IMR-90 (cell line): ENCODE measurements at regions not wholly inside any gene's neighbourhood (a gene's known extent, or its start where the extent isn't known, plus 50 kb on each side); places are given as distances from the start of the nearest gene placed in this dataset.
A peak's percentile ranks its signal among the peaks of the same experiment; 100 is the strongest.

Experiments
- ATAC-seq: fragments of 200-7000 bp; cut with Tn5 transposase; 2 replicates; pipeline ENCODE4 v1.9.1; 2020; ENCODE audit warnings: low read depth, mild to moderate bottlenecking, moderate library complexity
- BruUV-seq: library from RNA; stranded (reverse); fragments of 400-500 nt; replicated peaks from 2 replicates; lab custom pipeline; 2021; lab: Mats Ljungman, UMichigan
- CTCF ChIA-PET: fragments of 300-600 bp; formaldehyde crosslinking; extraction: SDS; loops from one replicate; lab custom pipeline; 2021; ENCODE audit warnings: antibody characterized with exemption; lab: Yijun Ruan, JAX
- POLR2A ChIA-PET: fragments of 300-600 bp; sonication (Branson Sonifier 250); formaldehyde crosslinking; loops from one replicate; lab custom pipeline; 2022; ENCODE audit warnings: antibody characterized with exemption; ENCODE audit not compliant: unreplicated experiment; lab: Charles Lee
- DNase-seq: peaks from one replicate; pipeline ENCODE4 v3.0.0; 2013
- H2AFZ ChIP-seq: replicated peaks from 2 replicates; pipeline ENCODE3; 2013; ENCODE audit warnings: low read length, mild to moderate bottlenecking; ENCODE audit not compliant: poor library complexity
- H2AK5ac ChIP-seq: 2 replicates; pipeline ENCODE4 v1.6.1; 2013; ENCODE audit warnings: low read depth, low read length, inconsistent platforms
- H2AK9ac ChIP-seq: replicated peaks from 2 replicates; pipeline ENCODE3; 2013; ENCODE audit warnings: mild to moderate bottlenecking, low read depth, low read length, moderate library complexity; ENCODE audit not compliant: poor library complexity
- H2BK120ac ChIP-seq: 2 replicates; pipeline ENCODE4 v1.6.1; 2013; ENCODE audit warnings: low read depth, low read length, inconsistent platforms
- H2BK15ac ChIP-seq: 3 replicates; pipeline ENCODE4 v1.6.1; 2013; ENCODE audit warnings: low read depth, low read length, inconsistent platforms
- H2BK20ac ChIP-seq: 2 replicates; pipeline ENCODE4 v1.6.1; 2013; ENCODE audit warnings: low read depth, mild to moderate bottlenecking, inconsistent platforms, low read length, moderate library complexity
- H2BK5ac ChIP-seq: 2 replicates; pipeline ENCODE4 v1.6.1; 2013; ENCODE audit warnings: mild to moderate bottlenecking, low read depth, low read length, inconsistent platforms; ENCODE audit not compliant: poor library complexity, severe bottlenecking
- H3K14ac ChIP-seq: replicated peaks from 2 replicates; pipeline ENCODE4 v1.6.1; 2013; ENCODE audit warnings: low read depth, low read length, inconsistent platforms
- H3K18ac ChIP-seq: 2 replicates; pipeline ENCODE4 v1.6.1; 2013; ENCODE audit warnings: low read depth, low read length, control low read depth
- H3K23ac ChIP-seq: 2 replicates; pipeline ENCODE4 v1.6.1; 2013; ENCODE audit warnings: low read depth, low read length, inconsistent platforms
- H3K27ac ChIP-seq: 2 replicates; pipeline ENCODE4 v1.5.1; 2013; ENCODE audit warnings: mild to moderate bottlenecking, control low read depth, low read length; ENCODE audit not compliant: insufficient read depth
- H3K27me3 ChIP-seq: 2 replicates; pipeline ENCODE4 v1.6.1; 2013; ENCODE audit warnings: low read length; ENCODE audit not compliant: control insufficient read depth, insufficient read depth
- H3K36me3 ChIP-seq: 2 replicates; pipeline ENCODE4 v1.6.1; 2013; ENCODE audit warnings: low read length, mixed read lengths; ENCODE audit not compliant: control insufficient read depth, insufficient read depth
- H3K4ac ChIP-seq: 2 replicates; pipeline ENCODE4 v1.6.1; 2013; ENCODE audit warnings: low read depth, low read length, inconsistent platforms
- H3K4me1 ChIP-seq: 2 replicates; pipeline ENCODE4 v1.6.1; 2013; ENCODE audit warnings: low read length, mixed read lengths; ENCODE audit not compliant: control insufficient read depth, insufficient read depth
- H3K4me2 ChIP-seq: 2 replicates; pipeline ENCODE4 v1.6.1; 2013; ENCODE audit warnings: low read depth, mild to moderate bottlenecking, control low read depth, low read length, moderate library complexity
- H3K4me3 ChIP-seq: 2 replicates; pipeline ENCODE4 v1.5.1; 2013; ENCODE audit warnings: low read depth, mild to moderate bottlenecking, control low read depth, low read length, moderate library complexity; ENCODE audit not compliant: insufficient read depth
- H3K56ac ChIP-seq: 2 replicates; pipeline ENCODE4 v1.6.1; 2013; ENCODE audit warnings: low read length, inconsistent platforms; ENCODE audit not compliant: insufficient read depth; ENCODE audit errors: extremely low read depth
- H3K79me1 ChIP-seq, 2 experiments: 2 replicates each; pipeline ENCODE4 v1.6.1; 2013; ENCODE audit warnings: low read length in 2 of 2, inconsistent platforms in 1 of 2, low read depth in 1 of 2
- H3K9ac ChIP-seq: 2 replicates; pipeline ENCODE4 v1.6.1; 2013; ENCODE audit warnings: low read depth, low read length, control low read depth
- H3K9me1 ChIP-seq: 2 replicates; pipeline ENCODE4 v1.6.1; 2013; ENCODE audit warnings: low read length, inconsistent platforms; ENCODE audit not compliant: insufficient read depth
- H3K9me3 ChIP-seq: 2 replicates; pipeline ENCODE4 v1.6.1; 2013; ENCODE audit warnings: low read length; ENCODE audit not compliant: control insufficient read depth, insufficient read depth
- H4K20me1 ChIP-seq: 2 replicates; pipeline ENCODE4 v1.6.1; 2013; ENCODE audit warnings: low read length, inconsistent platforms; ENCODE audit not compliant: insufficient read depth
- H4K5ac ChIP-seq: 2 replicates; pipeline ENCODE4 v1.6.1; 2013; ENCODE audit warnings: mild to moderate bottlenecking, low read depth, low read length, control low read depth
- H4K8ac ChIP-seq, 2 experiments: 2 replicates each; pipeline ENCODE4 v1.6.1; 2013; ENCODE audit warnings: low read depth in 2 of 2, low read length in 2 of 2, control low read depth in 1 of 2, inconsistent platforms in 1 of 2
- H4K91ac ChIP-seq: 2 replicates; pipeline ENCODE4 v1.6.1; 2013; ENCODE audit warnings: low read depth, low read length, inconsistent platforms; ENCODE audit not compliant: insufficient read depth
- BHLHE40 ChIP-seq: fragments of 150-350 bp; IDR thresholded peaks from 2 replicates; pipeline ENCODE4 v1.6.1; 2016; ENCODE audit warnings: mild to moderate bottlenecking, low read depth, low read length
- CEBPB ChIP-seq: IDR thresholded peaks from 2 replicates; pipeline ENCODE4 v1.6.1; 2012; ENCODE audit warnings: low read depth, low read length, improper control_type of control experiment
- CHD1 ChIP-seq: IDR thresholded peaks from 2 replicates; pipeline ENCODE4 v1.6.1; 2012; ENCODE audit warnings: low read depth, low read length, improper control_type of control experiment
- CTCF ChIP-seq: conservative IDR thresholded peaks from 2 replicates; pipeline ENCODE4 v1.5.1; 2012; ENCODE audit warnings: mild to moderate bottlenecking, low read depth, low read length, improper control_type of control experiment
- ELK1 ChIP-seq: fragments of 150-350 bp; IDR thresholded peaks from 2 replicates; pipeline ENCODE4 v1.6.1; 2016; ENCODE audit warnings: low read depth, mild to moderate bottlenecking, low read length, moderate library complexity, borderline replicate concordance
- FOS ChIP-seq: fragments of 150-350 bp; IDR thresholded peaks from 2 replicates; pipeline ENCODE4 v1.6.1; 2016; ENCODE audit warnings: low read depth, low read length
- MAFK ChIP-seq: IDR thresholded peaks from 2 replicates; pipeline ENCODE4 v1.6.1; 2012; ENCODE audit warnings: low read depth, low read length, improper control_type of control experiment
- MAZ ChIP-seq: IDR thresholded peaks from 2 replicates; pipeline ENCODE4 v1.6.1; 2012; ENCODE audit warnings: low read depth, mild to moderate bottlenecking, low read length, improper control_type of control experiment, moderate library complexity, borderline replicate concordance
- MXI1 ChIP-seq: IDR thresholded peaks from 2 replicates; pipeline ENCODE4 v1.6.1; 2012; ENCODE audit warnings: low read depth, mild to moderate bottlenecking, low read length, moderate library complexity, borderline replicate concordance
- NFE2L2 ChIP-seq: fragments of 150-350 bp; IDR thresholded peaks from 2 replicates; pipeline ENCODE4 v1.6.1; 2016; ENCODE audit warnings: low read depth, mild to moderate bottlenecking, low read length
- RAD21 ChIP-seq: IDR thresholded peaks from 2 replicates; pipeline ENCODE4 v1.6.1; 2012; ENCODE audit warnings: low read length, improper control_type of control experiment
- RCOR1 ChIP-seq: IDR thresholded peaks from 2 replicates; pipeline ENCODE4 v1.6.1; 2012; ENCODE audit warnings: mild to moderate bottlenecking, low read length, improper control_type of control experiment; ENCODE audit not compliant: insufficient replicate concordance
- RFX5 ChIP-seq: IDR thresholded peaks from 2 replicates; pipeline ENCODE4 v1.8.0; 2012; ENCODE audit warnings: low read depth, mild to moderate bottlenecking, low read length, moderate library complexity
- SMC3 ChIP-seq: fragments of 150-350 bp; IDR thresholded peaks from 2 replicates; pipeline ENCODE4 v1.6.1; 2016; ENCODE audit warnings: low read depth, mild to moderate bottlenecking, antibody characterized with exemption, low read length, moderate library complexity
- USF2 ChIP-seq: fragments of 150-350 bp; IDR thresholded peaks from 2 replicates; pipeline ENCODE4 v1.6.1; 2017; ENCODE audit warnings: mild to moderate bottlenecking, antibody characterized with exemption, low read length, low read depth
- dilution Hi-C: fragments of 300-500 bp; cut with HindIII; formaldehyde crosslinking; loops from one replicate; pipeline ENCODE4 v1.14.3; 2018; ENCODE audit warnings: low sequenced_read_pairs; ENCODE audit not compliant: unreplicated experiment
- in situ Hi-C: fragments of 300-500 bp; cut with MboI; formaldehyde crosslinking; loops from 3 replicates; pipeline ENCODE4 v1.14.3; 2019; ENCODE audit warnings: low sequenced_read_pairs, inconsistent platforms, mixed read lengths
- intact Hi-C: fragments of 100-400 bp; cut with micrococcal nuclease; formaldehyde crosslinking; loops from 2 replicates; pipeline ENCODE4 v1.10.0; 2022

- Histone ChIP-seq H3K23ac (no peak overlapping the region), H3K36me3 (no peaks in the 10 kb centered on the region), H3K56ac (no peak overlapping the region), H3K27ac (no peak overlapping the region), H3K14ac (no peak overlapping the region), H3K4me3 (no peak overlapping the region), H2AK9ac (no peak overlapping the region), H2BK20ac (no peak overlapping the region), H3K79me1 (no peaks in the 10 kb centered on the region), H4K20me1 (no peaks in the 10 kb centered on the region), H4K5ac (no peak overlapping the region), H3K9me1 (no peaks in the 10 kb centered on the region), H3K27me3 (no peaks in the 10 kb centered on the region), H2BK120ac (no peak overlapping the region), H4K8ac (no peak overlapping the region), H3K9ac (no peak overlapping the region), H2AK5ac (no peak overlapping the region), H2BK5ac (no peak overlapping the region), H3K18ac (no peak overlapping the region), H3K9me3 (0 out of 2 replicates have a peak, but pooled peaks cover 2% of the 10 kb centered on the region), H4K91ac (no peak overlapping the region), H3K4ac (no peak overlapping the region), H3K4me1 (no peaks in the 10 kb centered on the region), H2BK15ac (no peak overlapping the region), H3K4me2 (no peak overlapping the region), H2AFZ (no peak overlapping the region)
- POLR2A ChIA-PET = no interaction called here
- dilution Hi-C loops (no loop called here), intact Hi-C loops (no loop called here), in situ Hi-C loops (no loop called here)
- CTCF ChIA-PET = no interaction called here
- peak; percentile 23 for DNase-seq
- no TSS peak for BruUV-seq
- ATAC-seq = no peak
- TF ChIP-seq USF2 = no peak
- no peak for TF ChIP-seq MAZ
- no peak for TF ChIP-seq FOS
- TF ChIP-seq SMC3 = no peak
- TF ChIP-seq RAD21 = no peak
- no peak for TF ChIP-seq RFX5
- TF ChIP-seq CEBPB = no peak
- no peak for TF ChIP-seq CHD1
- no peak for TF ChIP-seq CTCF
- TF ChIP-seq MAFK = no peak
- TF ChIP-seq MXI1 = no peak
- no peak for TF ChIP-seq NFE2L2
- TF ChIP-seq BHLHE40 = no peak
- TF ChIP-seq RCOR1 = no peak
- no peak for TF ChIP-seq ELK1
These were observed 896.1 kb upstream of the LCORL start for GRCh38 chr4:18917689-18918088.
